ENCODE measurements at regions not wholly inside any gene's neighbourhood (a gene's known extent, or its start where the extent isn't known, plus 50 kb on each side); places are given as distances from the start of the nearest gene placed in this dataset.

DNA sequence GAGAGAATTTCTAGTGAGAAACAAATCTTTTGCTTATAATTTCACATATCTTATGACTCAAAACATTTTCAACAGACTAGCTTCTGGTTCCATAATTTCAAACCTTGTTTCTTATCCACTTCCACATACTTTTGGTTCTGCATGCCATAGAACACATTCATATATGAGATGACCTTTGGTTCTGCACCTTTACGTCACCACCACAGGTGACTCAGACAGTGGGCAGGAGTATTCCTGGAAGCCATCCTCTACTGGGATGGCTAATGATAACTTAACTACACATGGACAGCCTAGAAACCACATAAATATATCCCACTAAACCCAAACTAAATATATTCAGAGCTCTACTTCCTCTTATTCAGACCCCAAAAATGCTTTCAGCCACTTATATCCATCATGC lies 133.3 kb downstream of the DCK start:
- Histone ChIP-seq H3K79me2 (ENCODE audit: control insufficient read depth, insufficient read depth, low read length) (no peaks in the 10 kb centered on the region), H3K4me1 (ENCODE audit: control insufficient read depth, extremely low read depth, insufficient read depth, low read length) (peaks cover 12% of the 10 kb centered on the region), H3K9me3 (ENCODE audit: control insufficient read depth, insufficient read depth, low read depth, low read length) (no peaks in the 10 kb centered on the region), H3K27me3 (ENCODE audit: control insufficient read depth, insufficient read depth, low read length) (no peaks in the 10 kb centered on the region), H3K4me3 (replicated peaks in 1 of 4; ENCODE audit: control extremely low read depth in 1 of 4, insufficient read depth in 1 of 4, low read depth in 3 of 4, low read length in 4 of 4) (no peak overlapping the region), H2AFZ (ENCODE audit: low read length) (no peak overlapping the region), H3K36me3 (ENCODE audit: control insufficient read depth, insufficient read depth, low read length) (no peaks in the 10 kb centered on the region), H3K4me2 (ENCODE audit: extremely low read depth, insufficient read depth, low read length) (peak overlapping the region; percentile 6), H3K9ac (ENCODE audit: insufficient read depth, low read length) (no peak overlapping the region), H3K27ac (ENCODE audit: insufficient read depth, low read length) (peak overlapping the region; percentile 90), H4K20me1 (ENCODE audit: control insufficient read depth, extremely low read depth, insufficient read depth, low read length) (no peaks in the 10 kb centered on the region)
- peak; percentile 65 to 99 for DNase-seq (ENCODE audit: low read depth in 2 of 2)
- TF ChIP-seq, protein P1, sequence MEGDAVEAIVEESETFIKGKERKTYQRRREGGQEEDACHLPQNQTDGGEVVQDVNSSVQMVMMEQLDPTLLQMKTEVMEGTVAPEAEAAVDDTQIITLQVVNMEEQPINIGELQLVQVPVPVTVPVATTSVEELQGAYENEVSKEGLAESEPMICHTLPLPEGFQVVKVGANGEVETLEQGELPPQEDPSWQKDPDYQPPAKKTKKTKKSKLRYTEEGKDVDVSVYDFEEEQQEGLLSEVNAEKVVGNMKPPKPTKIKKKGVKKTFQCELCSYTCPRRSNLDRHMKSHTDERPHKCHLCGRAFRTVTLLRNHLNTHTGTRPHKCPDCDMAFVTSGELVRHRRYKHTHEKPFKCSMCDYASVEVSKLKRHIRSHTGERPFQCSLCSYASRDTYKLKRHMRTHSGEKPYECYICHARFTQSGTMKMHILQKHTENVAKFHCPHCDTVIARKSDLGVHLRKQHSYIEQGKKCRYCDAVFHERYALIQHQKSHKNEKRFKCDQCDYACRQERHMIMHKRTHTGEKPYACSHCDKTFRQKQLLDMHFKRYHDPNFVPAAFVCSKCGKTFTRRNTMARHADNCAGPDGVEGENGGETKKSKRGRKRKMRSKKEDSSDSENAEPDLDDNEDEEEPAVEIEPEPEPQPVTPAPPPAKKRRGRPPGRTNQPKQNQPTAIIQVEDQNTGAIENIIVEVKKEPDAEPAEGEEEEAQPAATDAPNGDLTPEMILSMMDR (conservative IDR thresholded peaks at IDR 0.05 in 1 of 2, IDR thresholded peaks at IDR 0.05 in 1 of 2; ENCODE audit: low read depth in 1 of 2, low read length in 2 of 2): no peak
- no peak for TF ChIP-seq EZH2 (IDR thresholded peaks at IDR 0.05; ENCODE audit: low read length, missing control alignments)

DNA sequence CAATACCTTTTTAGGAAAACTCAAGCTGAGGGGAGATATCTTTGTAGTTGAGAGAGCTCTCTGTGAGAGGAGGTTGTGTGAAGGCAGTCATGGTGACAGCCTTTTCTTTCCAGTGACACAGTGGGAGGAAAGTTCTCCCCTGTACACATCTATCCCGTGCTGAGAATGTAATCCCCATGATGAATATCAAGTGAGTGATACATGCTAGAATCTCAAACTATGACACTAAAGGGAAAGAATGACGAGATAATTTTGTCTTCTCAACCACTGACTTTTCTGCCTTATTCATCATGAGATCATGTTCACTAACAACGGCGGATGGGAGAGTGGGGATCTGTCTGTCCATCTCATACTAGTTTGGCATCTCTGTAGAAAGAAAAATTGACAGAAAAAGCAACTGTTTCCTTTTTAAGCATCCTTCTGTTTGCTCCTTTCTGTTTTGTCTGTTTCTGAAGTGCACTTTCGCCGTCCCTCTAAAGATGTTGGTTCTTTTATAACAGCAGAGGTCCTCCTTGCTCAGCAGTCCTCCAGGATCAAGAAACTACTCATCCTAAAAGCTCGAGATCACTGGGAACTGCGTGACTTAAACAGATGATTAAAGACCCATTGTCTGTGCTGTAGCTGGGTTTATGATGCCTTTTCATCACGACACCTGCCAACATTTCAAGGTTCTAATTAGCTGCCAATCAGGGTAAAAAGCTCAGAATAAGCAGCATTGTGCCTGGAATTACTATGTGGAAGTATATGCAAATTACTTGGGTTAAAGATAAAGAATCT lies 137.6 kb downstream of the DCK start:
- Histone ChIP-seq H3K9ac (ENCODE audit: insufficient read depth, low read length) (no peak overlapping the region), H3K4me1 (ENCODE audit: control insufficient read depth, extremely low read depth, insufficient read depth, low read length) (peaks cover 16% of the 10 kb centered on the region), H3K36me3 (ENCODE audit: control insufficient read depth, insufficient read depth, low read length) (no peaks in the 10 kb centered on the region), H2AFZ (ENCODE audit: low read length) (peak overlapping the region; percentile 84), H3K27ac (ENCODE audit: insufficient read depth, low read length) (peak overlapping the region; percentile 75), H4K20me1 (ENCODE audit: control insufficient read depth, extremely low read depth, insufficient read depth, low read length) (no peaks in the 10 kb centered on the region), H3K9me3 (ENCODE audit: control insufficient read depth, insufficient read depth, low read depth, low read length) (no peaks in the 10 kb centered on the region), H3K4me2 (ENCODE audit: extremely low read depth, insufficient read depth, low read length) (peak overlapping the region; percentile 55), H3K27me3 (ENCODE audit: control insufficient read depth, insufficient read depth, low read length) (no peaks in the 10 kb centered on the region), H3K79me2 (ENCODE audit: control insufficient read depth, insufficient read depth, low read length) (no peaks in the 10 kb centered on the region), H3K4me3 (replicated peaks in 1 of 4; ENCODE audit: control extremely low read depth in 1 of 4, insufficient read depth in 1 of 4, low read depth in 3 of 4, low read length in 4 of 4) (peak overlapping the region; percentile 34 to 46 (median 36))
- peak; percentile 61 to 80 for DNase-seq (ENCODE audit: low read depth in 2 of 2)
- TF ChIP-seq EZH2 (IDR thresholded peaks at IDR 0.05; ENCODE audit: low read length, missing control alignments): no peak
- TF ChIP-seq, protein P1 (conservative IDR thresholded peaks at IDR 0.05 in 1 of 2, IDR thresholded peaks at IDR 0.05 in 1 of 2; ENCODE audit: low read depth in 1 of 2, low read length in 2 of 2): peak; percentile 23

DNA sequence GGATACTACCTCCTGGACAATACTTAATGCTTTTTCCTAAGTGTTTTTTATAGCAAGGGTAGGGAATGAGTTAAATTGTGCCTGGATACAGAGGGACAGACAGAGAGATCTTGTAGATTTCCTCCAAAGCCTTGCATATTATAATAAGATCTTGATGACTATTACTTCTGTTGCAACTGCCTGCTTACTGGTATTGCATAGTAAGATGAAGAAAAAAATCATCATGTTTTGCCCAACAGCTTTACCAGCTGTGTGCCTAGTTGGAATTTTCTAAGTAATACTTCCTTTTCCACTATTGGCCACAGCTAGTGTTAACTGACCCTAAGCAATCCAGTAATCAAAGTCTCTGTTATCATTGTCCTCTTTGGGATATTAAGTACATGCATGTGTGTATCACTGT lies 139.0 kb downstream of the DCK start:
- H3K4me2 ChIP-seq (ENCODE audit: extremely low read depth, insufficient read depth, low read length): no peak overlapping the region
- H3K4me3 ChIP-seq (replicated peaks in 1 of 4; ENCODE audit: control extremely low read depth in 1 of 4, insufficient read depth in 1 of 4, low read depth in 3 of 4, low read length in 4 of 4): no peak overlapping the region
- H2AFZ ChIP-seq (ENCODE audit: low read length): no peak overlapping the region
- no peak overlapping the region for H3K27ac ChIP-seq (ENCODE audit: insufficient read depth, low read length)
- no peaks in the 10 kb centered on the region for H3K79me2 ChIP-seq (ENCODE audit: control insufficient read depth, insufficient read depth, low read length)
- H3K27me3 ChIP-seq (ENCODE audit: control insufficient read depth, insufficient read depth, low read length): no peaks in the 10 kb centered on the region
- TF ChIP-seq, protein P1 (conservative IDR thresholded peaks at IDR 0.05 in 1 of 2, IDR thresholded peaks at IDR 0.05 in 1 of 2; ENCODE audit: low read depth in 1 of 2, low read length in 2 of 2): no peak
- no peak for TF ChIP-seq EZH2 (IDR thresholded peaks at IDR 0.05; ENCODE audit: low read length, missing control alignments)
- H3K9ac ChIP-seq (ENCODE audit: insufficient read depth, low read length): no peak overlapping the region
- DNase-seq (ENCODE audit: low read depth in 2 of 2): peak in 1 of 2 donors; percentile 34
- peaks cover 14% of the 10 kb centered on the region for H3K4me1 ChIP-seq (ENCODE audit: control insufficient read depth, extremely low read depth, insufficient read depth, low read length)
- H3K9me3 ChIP-seq (ENCODE audit: control insufficient read depth, insufficient read depth, low read depth, low read length): no peaks in the 10 kb centered on the region
- no peaks in the 10 kb centered on the region for H3K36me3 ChIP-seq (ENCODE audit: control insufficient read depth, insufficient read depth, low read length)
- no peaks in the 10 kb centered on the region for H4K20me1 ChIP-seq (ENCODE audit: control insufficient read depth, extremely low read depth, insufficient read depth, low read length)
